HepG2 (cell line): ENCODE measurements at regions not wholly inside any gene's neighbourhood (a gene's known extent, or its start where the extent isn't known, plus 50 kb on each side); places are given as distances from the start of the nearest gene placed in this dataset.

ENCODE experiments used
- ATAC-seq: fragments of 200-7000 bp; cut with Tn5 transposase; 3 replicates; pipeline ENCODE4 v1.9.1; 2020; ENCODE audit warnings: mild to moderate bottlenecking, moderate library complexity
- BruUV-seq: library from RNA; stranded (reverse); fragments of 400-500 nt; replicated peaks from 2 replicates; lab custom pipeline; 2021; lab: Mats Ljungman, UMichigan
- CTCF ChIA-PET: fragments of 300-600 bp; formaldehyde crosslinking; extraction: SDS; loops from one replicate; lab custom pipeline; 2021; ENCODE audit warnings: low total read pairs, inconsistent platforms, low intra/inter-chr PET ratio; lab: Yijun Ruan, JAX
- POLR2A ChIA-PET: fragments of 350-600 bp; sonication (Branson Sonifier 250); formaldehyde crosslinking; loops from one replicate; lab custom pipeline; 2020; ENCODE audit warnings: antibody characterized with exemption, inconsistent platforms; lab: Yijun Ruan, JAX
- DNase-seq: peaks from one replicate; pipeline ENCODE4 v3.0.0-alpha.2; 2015; ENCODE audit warnings: low spot score
- FAIRE-seq: peaks from 3 replicates; lab custom pipeline; 2011; peaks lifted over from hg19 to GRCh38; lab: Jason Lieb, UNC
- H2AFZ ChIP-seq: one replicate; pipeline ENCODE4 v1.6.1; 2011; ENCODE audit warnings: low read length, inconsistent platforms
- H3K27ac ChIP-seq: fragments of 300-600 bp; 3 replicates; pipeline ENCODE4 v1.8.0; 2011; ENCODE audit warnings: mixed run types, mild to moderate bottlenecking, mixed read lengths, low read length, inconsistent platforms; ENCODE audit not compliant: insufficient read depth; ENCODE audit errors: extremely low read length
- H3K27me3 ChIP-seq, 2 experiments: fragments of 200-600 bp in 1 of 2; 2 replicates in 1 of 2; 3 replicates in 1 of 2; pipeline versions ENCODE4 v1.6.0 to v1.8.0; 2011; ENCODE audit warnings: low read length in 2 of 2, mild to moderate bottlenecking in 2 of 2, moderate library complexity in 2 of 2, inconsistent platforms in 1 of 2; ENCODE audit not compliant: insufficient read depth in 2 of 2, control insufficient read depth in 1 of 2
- H3K36me3 ChIP-seq, 2 experiments: fragments of 200-600 bp in 1 of 2; replicated peaks in 1 of 2; 2 replicates in 1 of 2; 3 replicates in 1 of 2; pipeline versions ENCODE4 v1.5.1 to v1.8.0; 2011; ENCODE audit warnings: low read length in 2 of 2, inconsistent platforms in 1 of 2; ENCODE audit not compliant: insufficient read depth in 2 of 2, control insufficient read depth in 1 of 2
- H3K4me1 ChIP-seq: 2 replicates; pipeline ENCODE4 v1.5.1; 2012; ENCODE audit warnings: low read length, inconsistent platforms; ENCODE audit not compliant: insufficient read depth
- H3K4me2 ChIP-seq: 2 replicates; pipeline ENCODE4 v1.6.0; 2011; ENCODE audit warnings: low read depth, low read length, inconsistent platforms
- H3K4me3 ChIP-seq, 3 experiments: fragments of 200-600 bp in 1 of 3; sonication (generic), shearing (Covaris generic) in 1 of 3; replicated peaks in 1 of 3; 2 replicates each; pipeline ENCODE4 v1.5.1; 2011 to 2016; ENCODE audit warnings: low read length in 3 of 3, inconsistent platforms in 2 of 3, low read depth in 2 of 3, mild to moderate bottlenecking in 2 of 3, control low read depth in 1 of 3, mixed read lengths in 1 of 3; ENCODE audit not compliant: insufficient read depth in 1 of 3
- H3K79me2 ChIP-seq: one replicate; pipeline ENCODE4 v1.6.1; 2011; ENCODE audit warnings: low read length, inconsistent platforms; ENCODE audit not compliant: insufficient read depth
- H3K9ac ChIP-seq: 2 replicates; pipeline ENCODE4 v1.6.0; 2011; ENCODE audit warnings: mild to moderate bottlenecking, low read depth, low read length, inconsistent platforms; ENCODE audit not compliant: insufficient read depth
- H3K9me3 ChIP-seq: 2 replicates; pipeline ENCODE4 v1.5.1; 2012; ENCODE audit warnings: mild to moderate bottlenecking, low read length
- H4K20me1 ChIP-seq: 2 replicates; pipeline ENCODE4 v1.6.0; 2011; ENCODE audit warnings: inconsistent platforms, mild to moderate bottlenecking, low read length, moderate library complexity; ENCODE audit not compliant: insufficient read depth
- ARID5B ChIP-seq: IDR thresholded peaks from 2 replicates; pipeline ENCODE4 v1.4.0; 2020; ENCODE audit warnings: mild to moderate bottlenecking, missing genetic modification reagents
- E2F5 ChIP-seq: sonication (generic); formaldehyde crosslinking; conservative IDR thresholded peaks from 2 replicates; pipeline ENCODE4 v1.4.0; 2020; ENCODE audit warnings: missing genetic modification reagents
- ESRRA ChIP-seq: sonication (generic); formaldehyde crosslinking; IDR thresholded peaks from 2 replicates; pipeline ENCODE4 v1.5.1; 2020; ENCODE audit warnings: mild to moderate bottlenecking, low read depth, missing genetic modification reagents
- KAT2B ChIP-seq: fragments of 150-350 bp; IDR thresholded peaks from 2 replicates; pipeline ENCODE4 v1.6.1; 2014; ENCODE audit warnings: low read depth, low read length, borderline replicate concordance
- MTF1 ChIP-seq: sonication (generic); formaldehyde crosslinking; IDR thresholded peaks from 2 replicates; pipeline ENCODE4 v1.5.0; 2020; ENCODE audit warnings: missing genetic modification reagents
- NCOR1 ChIP-seq: fragments of 200-600 bp; sonication (generic); IDR thresholded peaks from 2 replicates; pipeline ENCODE4 v1.7.0; 2017; ENCODE audit warnings: antibody characterized with exemption, low read length, borderline replicate concordance
- POGZ ChIP-seq: sonication (generic); formaldehyde crosslinking; IDR thresholded peaks from 2 replicates; pipeline ENCODE4 v1.4.0; 2020; ENCODE audit warnings: mild to moderate bottlenecking, missing genetic modification reagents
- RBFOX2 ChIP-seq: fragments of 200-400 bp; formaldehyde crosslinking; IDR thresholded peaks from 2 replicates; pipeline ENCODE4 v1.6.1; 2017; ENCODE audit warnings: low read depth, mild to moderate bottlenecking, low read length
- REL ChIP-seq: sonication (generic); formaldehyde crosslinking; conservative IDR thresholded peaks from 2 replicates; pipeline ENCODE4 v1.8.0; 2022; ENCODE audit warnings: mild to moderate bottlenecking, missing genetic modification reagents, moderate library complexity
- ZBTB7B ChIP-seq: sonication (generic); formaldehyde crosslinking; IDR thresholded peaks from 2 replicates; pipeline ENCODE4 v1.4.0; 2020; ENCODE audit warnings: missing genetic modification reagents
- ZNF230 ChIP-seq: sonication (generic); formaldehyde crosslinking; IDR thresholded peaks from 2 replicates; pipeline ENCODE4 v1.4.0; 2020; ENCODE audit warnings: mild to moderate bottlenecking, missing genetic modification reagents
- ZNF460 ChIP-seq: sonication (generic); formaldehyde crosslinking; IDR thresholded peaks from 2 replicates; pipeline ENCODE4 v1.5.1; 2020; ENCODE audit warnings: missing genetic modification reagents, mild to moderate bottlenecking, borderline replicate concordance
- ZNF512B ChIP-seq: sonication (generic); formaldehyde crosslinking; IDR thresholded peaks from 2 replicates; pipeline ENCODE4 v1.5.1; 2020; ENCODE audit warnings: missing genetic modification reagents, mild to moderate bottlenecking, borderline replicate concordance
- ZNF629 ChIP-seq: sonication (generic); formaldehyde crosslinking; conservative IDR thresholded peaks from 2 replicates; pipeline ENCODE4 v1.5.0; 2020; ENCODE audit warnings: missing genetic modification reagents
- ZNF691 ChIP-seq: sonication (generic); formaldehyde crosslinking; IDR thresholded peaks from 2 replicates; pipeline ENCODE4 v1.4.0; 2020; ENCODE audit warnings: missing genetic modification reagents, low read depth, mild to moderate bottlenecking, borderline replicate concordance
- ZNF781 ChIP-seq: sonication (generic); formaldehyde crosslinking; IDR thresholded peaks from 2 replicates; pipeline ENCODE4 v1.5.1; 2020; ENCODE audit warnings: borderline replicate concordance, mild to moderate bottlenecking, missing genetic modification reagents; ENCODE audit errors: not compliant biosample characterization
- in situ Hi-C: cut with HindIII; loops from 2 replicates; pipeline ENCODE4 v1.10.0; 2017; ENCODE audit warnings: low pct_unique_long_range_greater_than_20kb; ENCODE audit not compliant: extremely low pct_ligation_motif_present
- intact Hi-C: fragments of 100-400 bp; cut with micrococcal nuclease; formaldehyde crosslinking; loops from one replicate; pipeline ENCODE4 v1.10.0; 2022; ENCODE audit not compliant: unreplicated experiment

- TF ChIP-seq ZNF512B (CRISPR knock-in tag) (no peak), ZNF629 (CRISPR knock-in tag) (no peak), MTF1 (CRISPR knock-in tag) (no peak), NCOR1 (no peak)
Measured at GRCh38 chr5:86979811-86980411, 287.8 kb upstream of the RASA1 start (continued).

- BruUV-seq: no TSS peak
- no peak for ATAC-seq
- FAIRE-seq: no peak
- Histone ChIP-seq H3K79me2 (no peaks in the 10 kb centered on the region), H3K36me3 (no peaks in the 10 kb centered on the region), H4K20me1 (no peaks in the 10 kb centered on the region), H3K9ac (no peak overlapping the region), H3K4me3 (no peak overlapping the region), H3K4me2 (no peak overlapping the region), H2AFZ (no peak overlapping the region), H3K27me3 (no peaks in the 10 kb centered on the region), H3K27ac (no peak overlapping the region), H3K9me3 (no peaks in the 10 kb centered on the region), H3K4me1 (no peaks in the 10 kb centered on the region)
- ChIA-PET CTCF (no interaction called here), POLR2A (no interaction called here)
- intact Hi-C loops (no loop called here), in situ Hi-C loops (no loop called here)
- DNase-seq: no peak
- TF ChIP-seq KAT2B (no peak), E2F5 (CRISPR knock-in tag) (no peak), ESRRA (CRISPR knock-in tag) (no peak), REL (CRISPR knock-in tag) (no peak), POGZ (CRISPR knock-in tag) (no peak), RBFOX2 (no peak), ZNF460 (no peak), ZBTB7B (CRISPR knock-in tag) (no peak), ARID5B (no peak), ZNF781 (CRISPR knock-in tag) (no peak), ZNF691 (CRISPR knock-in tag) (no peak), ZNF230 (no peak)
Measured at GRCh38 chr5:86981898-86982297, 285.8 kb upstream of the RASA1 start.
